ENCODE measurements at regions not wholly inside any gene's neighbourhood (a gene's known extent, or its start where the extent isn't known, plus 50 kb on each side); places are given as distances from the start of the nearest gene placed in this dataset.

GRCh38 chr17:71063559-71063958 lies 894.2 kb downstream of the KCNJ2 start:
- Histone ChIP-seq H3K9ac (replicated peaks; ENCODE audit: extremely low read depth, insufficient read depth, low read length) (no peak overlapping the region), H3K36me3 (ENCODE audit: control insufficient read depth in 2 of 2, extremely low read depth in 1 of 2, insufficient read depth in 2 of 2, low read length in 2 of 2) (no peaks in the 10 kb centered on the region), H4K20me1 (replicated peaks; ENCODE audit: control insufficient read depth, extremely low read depth, insufficient read depth, low read length) (no peaks in the 10 kb centered on the region), H3K4me3 (replicated peaks in 1 of 3; ENCODE audit: insufficient read depth in 1 of 3, low read depth in 1 of 3, low read length in 3 of 3) (no peak overlapping the region), H3K79me2 (ENCODE audit: control insufficient read depth, insufficient read depth, low read length) (no peaks in the 10 kb centered on the region), H3K4me1 (ENCODE audit: control insufficient read depth, extremely low read depth, insufficient read depth, low read length) (no peaks in the 10 kb centered on the region), H3K9me1 (replicated peaks; ENCODE audit: control insufficient read depth, extremely low read depth, insufficient read depth, low read length) (no peaks in the 10 kb centered on the region), H3K4me2 (ENCODE audit: insufficient read depth, low read length) (no peak overlapping the region), H3K27ac (ENCODE audit: insufficient read depth, low read depth, low read length) (no peak overlapping the region), H2AFZ (ENCODE audit: low read depth, low read length) (no peak overlapping the region), H3K9me3 (replicated peaks; ENCODE audit: control insufficient read depth, insufficient read depth, low read length) (no peaks in the 10 kb centered on the region), H3K27me3 (ENCODE audit: control insufficient read depth in 2 of 2, insufficient read depth in 2 of 2, low read length in 2 of 2) (no peaks in the 10 kb centered on the region)
- intact Hi-C loops (cut with micrococcal nuclease) (no loop called here), dilution Hi-C loops (cut with MboI; ENCODE audit: extremely low pct_ligation_motif_present, low sequenced_read_pairs) (no loop called here)
- POLR2A ChIA-PET = no interaction called here
- DNase-seq (ENCODE audit: low read depth, low spot score) = no peak
- BruUV-seq (replicated peaks) = no TSS peak
- no peak for FAIRE-seq
- TF ChIP-seq GATA2 (IDR thresholded peaks at IDR 0.05; ENCODE audit: insufficient read depth, insufficient read length, low read depth, low read length) (no peak), POLR2AphosphoS5 (IDR thresholded peaks at IDR 0.05; ENCODE audit: insufficient read depth, low read depth, low read length) (no peak), JUN (IDR thresholded peaks at IDR 0.05; ENCODE audit: borderline replicate concordance, insufficient read depth, insufficient read length, low read depth) (no peak), FOS (IDR thresholded peaks at IDR 0.05; ENCODE audit: borderline replicate concordance, insufficient read depth, low read length) (no peak), MYC (IDR thresholded peaks at IDR 0.05; ENCODE audit: low read depth, low read length) (no peak), MAX (IDR thresholded peaks at IDR 0.05; ENCODE audit: insufficient read depth, insufficient read length) (no peak), CTCF (IDR thresholded peaks at IDR 0.05; ENCODE audit: extremely low read depth in 1 of 2, insufficient read depth in 1 of 2, low read depth in 1 of 2, low read length in 2 of 2) (no peak), POLR2A (IDR thresholded peaks at IDR 0.05; ENCODE audit: low read depth, low read length) (no peak), EZH2 (IDR thresholded peaks at IDR 0.05; ENCODE audit: borderline replicate concordance, low read depth, low read length, severe bottlenecking) (no peak)
- CTCF ChIA-PET = no interaction called here

Data from endothelial cell of umbilical vein (primary cell).